Kidney (tissue), 13 donors: ENCODE measurements at regions not wholly inside any gene's neighbourhood (a gene's known extent, or its start where the extent isn't known, plus 50 kb on each side); places are given as distances from the start of the nearest gene placed in this dataset.

ENCODE experiments used
- DNase-seq, 5 donors: peaks; one replicate each; pipeline ENCODE4 v3.0.0-alpha.2; 2013 to 2020
- FAIRE-seq: peaks from 2 replicates; lab custom pipeline; 2012; peaks lifted over from hg19 to GRCh38; lab: Jason Lieb, UNC
- H3K27ac ChIP-seq, 2 donors: one replicate each; pipeline ENCODE4 v1.7.0; 2013; ENCODE audit warnings: low read depth in 2 of 2, low read length in 2 of 2, inconsistent platforms in 1 of 2
- H3K27me3 ChIP-seq: one replicate; pipeline ENCODE4 v1.7.1; 2013; ENCODE audit warnings: low read length, inconsistent platforms; ENCODE audit not compliant: control insufficient read depth, insufficient read depth
- H3K36me3 ChIP-seq, 3 donors: one replicate each; pipeline versions ENCODE4 v1.7.0 to v1.7.1; 2013; ENCODE audit warnings: low read length in 3 of 3, control low read depth in 1 of 3, inconsistent platforms in 1 of 3; ENCODE audit not compliant: insufficient read depth in 3 of 3, control insufficient read depth in 2 of 3
- H3K4me1 ChIP-seq, 3 donors: one replicate each; pipeline versions ENCODE4 v1.7.0 to v1.7.1; 2013; ENCODE audit warnings: low read length in 3 of 3, inconsistent platforms in 1 of 3, low read depth in 1 of 3; ENCODE audit not compliant: control insufficient read depth in 2 of 3, insufficient read depth in 2 of 3
- H3K4me3 ChIP-seq, 3 donors: one replicate each; pipeline versions ENCODE4 v1.7.0 to v1.8.1; 2013; ENCODE audit warnings: low read length in 3 of 3, control low read depth in 1 of 3, inconsistent platforms in 1 of 3
- H3K9ac ChIP-seq, 3 donors: one replicate each; pipeline versions ENCODE4 v1.7.0 to v1.7.1; 2013; ENCODE audit warnings: low read length in 3 of 3, control low read depth in 1 of 3, inconsistent platforms in 1 of 3
- H3K9me3 ChIP-seq, 3 donors: one replicate each; pipeline versions ENCODE4 v1.7.0 to v1.7.1; 2013; ENCODE audit warnings: low read length in 3 of 3, control low read depth in 1 of 3, inconsistent platforms in 1 of 3; ENCODE audit not compliant: control insufficient read depth in 2 of 3, insufficient read depth in 1 of 3
- intact Hi-C: fragments of 100-400 bp; cut with DNase I; formaldehyde crosslinking; loops from one replicate; pipeline ENCODE4 v1.11.1; 2022
- TF ChIP-seq, protein P1 (sequence below): IDR thresholded peaks from 3 replicates; pipeline ENCODE4 v1.5.1; 2012; ENCODE audit warnings: mild to moderate bottlenecking, moderate library complexity, borderline replicate concordance; ENCODE audit not compliant: insufficient read depth; ENCODE audit errors: extremely low read depth
- donor health status: control.
- donor health status: control.
- donor health status: control.
- donor health status: control.
- donor health status: control.
- donor health status: DM: yes; HTN: yes; CAD: no.
- donor health status: Normal renal cell carcinoma (clear cell type).

DNA sequence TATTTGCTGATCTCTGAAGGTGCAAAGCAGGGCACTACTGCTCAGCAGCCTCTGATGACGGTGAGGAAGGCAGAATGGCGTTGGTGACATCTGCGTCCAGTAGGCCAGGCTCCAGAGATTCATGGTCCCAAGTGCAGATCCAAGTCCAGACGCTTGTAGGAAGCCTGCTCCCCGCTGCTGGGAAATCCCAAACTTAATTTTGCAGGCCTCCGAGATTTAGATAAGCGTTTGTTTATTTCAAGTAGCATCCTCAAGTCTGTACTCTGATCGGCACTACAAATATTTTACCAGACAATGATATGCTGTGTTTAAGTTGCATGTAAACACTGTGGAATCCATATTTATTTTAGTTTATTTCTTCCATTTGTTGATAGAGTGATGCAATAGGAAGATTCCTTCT is 244.9 kb upstream of the KLF6 start:
- H3K9me3 ChIP-seq: no peaks in the 10 kb centered on the region
- H3K36me3 ChIP-seq: no peaks in the 10 kb centered on the region
- no peak overlapping the region for H3K9ac ChIP-seq
- H3K4me3 ChIP-seq: no peak overlapping the region
- H3K27ac ChIP-seq: no peak overlapping the region
- H3K27me3 ChIP-seq: no peaks in the 10 kb centered on the region
- intact Hi-C loops: no loop called here
- TF ChIP-seq, protein P1, sequence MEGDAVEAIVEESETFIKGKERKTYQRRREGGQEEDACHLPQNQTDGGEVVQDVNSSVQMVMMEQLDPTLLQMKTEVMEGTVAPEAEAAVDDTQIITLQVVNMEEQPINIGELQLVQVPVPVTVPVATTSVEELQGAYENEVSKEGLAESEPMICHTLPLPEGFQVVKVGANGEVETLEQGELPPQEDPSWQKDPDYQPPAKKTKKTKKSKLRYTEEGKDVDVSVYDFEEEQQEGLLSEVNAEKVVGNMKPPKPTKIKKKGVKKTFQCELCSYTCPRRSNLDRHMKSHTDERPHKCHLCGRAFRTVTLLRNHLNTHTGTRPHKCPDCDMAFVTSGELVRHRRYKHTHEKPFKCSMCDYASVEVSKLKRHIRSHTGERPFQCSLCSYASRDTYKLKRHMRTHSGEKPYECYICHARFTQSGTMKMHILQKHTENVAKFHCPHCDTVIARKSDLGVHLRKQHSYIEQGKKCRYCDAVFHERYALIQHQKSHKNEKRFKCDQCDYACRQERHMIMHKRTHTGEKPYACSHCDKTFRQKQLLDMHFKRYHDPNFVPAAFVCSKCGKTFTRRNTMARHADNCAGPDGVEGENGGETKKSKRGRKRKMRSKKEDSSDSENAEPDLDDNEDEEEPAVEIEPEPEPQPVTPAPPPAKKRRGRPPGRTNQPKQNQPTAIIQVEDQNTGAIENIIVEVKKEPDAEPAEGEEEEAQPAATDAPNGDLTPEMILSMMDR: no peak
- no peak for FAIRE-seq
- DNase-seq: no peak
- H3K4me1 ChIP-seq: no peaks in the 10 kb centered on the region

DNA sequence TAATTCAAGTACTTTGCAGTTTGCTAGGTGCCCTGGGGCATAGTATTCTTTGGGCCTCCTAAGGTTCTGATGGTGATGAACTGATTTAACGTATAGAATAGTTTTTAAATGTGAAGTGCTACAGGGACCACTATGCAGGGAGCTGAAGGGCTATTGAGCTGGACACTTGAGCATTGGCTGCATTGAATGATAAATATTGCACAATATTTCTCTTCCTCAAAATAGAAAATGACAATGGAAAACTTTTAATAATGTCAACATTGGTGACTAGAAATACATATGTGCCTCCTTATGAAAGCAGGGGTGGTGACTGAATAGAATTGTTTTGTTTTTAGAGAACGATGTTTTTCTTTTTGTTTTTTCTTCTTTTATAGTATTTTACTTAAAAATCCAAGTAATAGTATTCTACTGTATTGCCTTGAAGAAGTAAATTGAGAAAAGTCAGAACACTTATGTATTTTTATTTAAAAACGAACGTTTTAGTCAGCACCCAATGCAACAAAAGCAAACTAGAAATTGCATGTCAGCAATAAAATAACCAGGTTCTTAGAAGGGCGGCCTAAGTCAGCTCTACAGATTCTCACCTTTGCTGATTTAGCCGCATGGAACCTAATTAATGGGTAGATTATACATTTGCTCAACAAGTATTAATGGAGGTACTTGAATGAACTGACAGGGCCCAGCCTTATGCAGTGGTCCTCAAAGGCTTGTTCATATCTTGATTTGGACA is 244.0 kb upstream of the KLF6 start:
- no peak for DNase-seq
- no peaks in the 10 kb centered on the region for H3K27me3 ChIP-seq
- H3K4me3 ChIP-seq: no peak overlapping the region
- H3K9ac ChIP-seq: no peak overlapping the region
- no peak for FAIRE-seq
- no peaks in the 10 kb centered on the region for H3K9me3 ChIP-seq
- no peaks in the 10 kb centered on the region for H3K4me1 ChIP-seq
- TF ChIP-seq, protein P1: no peak
- intact Hi-C loops: no loop called here
- H3K36me3 ChIP-seq: no peaks in the 10 kb centered on the region
- no peak overlapping the region for H3K27ac ChIP-seq

DNA sequence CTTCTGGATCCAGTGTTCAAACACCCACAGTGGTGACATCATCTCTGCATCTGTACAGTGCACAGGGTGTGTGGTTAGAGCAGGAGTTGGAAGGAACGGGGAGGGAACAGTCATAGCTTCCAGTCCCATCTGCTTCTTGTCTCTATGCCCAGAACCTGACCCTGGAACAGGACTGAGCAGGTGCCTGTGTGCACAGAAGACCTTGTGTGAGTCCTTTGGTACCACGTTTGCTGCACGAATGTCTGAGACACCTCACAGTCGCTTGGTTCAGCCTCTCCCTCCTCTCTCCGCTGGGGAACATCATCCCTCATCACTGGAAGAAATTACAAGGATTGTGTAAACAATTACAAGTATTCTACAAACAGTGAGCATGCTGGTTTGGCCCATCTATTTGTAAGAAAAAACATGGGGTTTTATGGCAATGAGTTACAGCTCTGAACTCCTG is 243.0 kb upstream of the KLF6 start:
- Histone ChIP-seq H3K4me3 (no peak overlapping the region), H3K27ac (no peak overlapping the region), H3K27me3 (no peaks in the 10 kb centered on the region), H3K4me1 (no peaks in the 10 kb centered on the region), H3K9me3 (no peaks in the 10 kb centered on the region), H3K9ac (no peak overlapping the region), H3K36me3 (no peaks in the 10 kb centered on the region)
- no peak for DNase-seq
- FAIRE-seq: no peak
- intact Hi-C loops: no loop called here
- TF ChIP-seq, protein P1: no peak

DNA sequence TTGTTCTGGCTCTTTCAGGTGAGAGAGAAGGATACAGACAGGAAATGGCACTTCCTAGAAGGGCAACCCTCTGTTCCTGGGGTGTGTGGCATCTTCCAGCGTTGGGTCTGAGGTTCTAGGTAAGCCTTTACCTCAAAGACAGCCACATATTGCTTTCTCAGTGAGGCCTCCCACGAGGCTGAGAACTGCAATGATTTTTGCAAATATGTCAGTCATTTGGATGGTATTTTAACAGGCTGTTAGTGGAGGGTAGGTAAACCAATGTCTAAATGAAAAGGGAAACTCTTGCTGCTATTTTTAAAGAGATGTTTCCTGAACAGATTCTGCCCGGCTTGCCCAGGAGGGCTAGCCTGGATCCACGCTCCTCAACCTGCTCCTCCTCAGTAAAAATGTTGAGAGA is 240.3 kb upstream of the KLF6 start:
- FAIRE-seq (no peak), DNase-seq (no peak)
- Histone ChIP-seq H3K27ac (no peak overlapping the region), H3K9ac (no peak overlapping the region), H3K4me3 (no peak overlapping the region), H3K36me3 (no peaks in the 10 kb centered on the region), H3K9me3 (no peaks in the 10 kb centered on the region), H3K27me3 (no peaks in the 10 kb centered on the region), H3K4me1 (no peaks in the 10 kb centered on the region)
- intact Hi-C loops: no loop called here
- TF ChIP-seq, protein P1: no peak
